HG03039 (cell line): ENCODE measurements at regions not wholly inside any gene's neighbourhood (a gene's known extent, or its start where the extent isn't known, plus 50 kb on each side); places are given as distances from the start of the nearest gene placed in this dataset.

Source experiments
- ATAC-seq: cut with Tn5 transposase; IDR thresholded peaks from one replicate; pipeline ENCODE4 v1.9.1; 2021; ENCODE audit warnings: mild to moderate bottlenecking, moderate library complexity; ENCODE audit not compliant: unreplicated experiment

DNA sequence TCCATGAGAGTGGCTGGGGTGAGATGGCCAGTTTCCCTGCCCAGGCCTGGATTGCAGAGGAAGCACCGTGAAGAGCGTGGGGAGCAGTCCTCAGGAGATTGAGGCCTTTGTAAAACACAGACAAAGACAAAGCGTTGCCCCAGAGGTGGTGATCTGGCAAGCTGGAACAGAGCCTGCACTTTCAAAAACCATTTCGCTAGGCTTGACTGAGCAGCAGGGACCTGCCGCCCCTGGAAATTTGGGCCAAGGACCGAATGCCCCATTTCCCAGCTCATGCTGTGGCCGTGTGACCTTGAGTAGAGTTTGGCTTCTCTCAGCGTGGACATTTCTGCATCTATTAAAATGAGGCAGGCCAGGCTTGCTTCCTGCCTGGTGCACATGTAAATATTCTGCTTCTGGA lies 381.4 kb downstream of the BCOR start:
- no peak for ATAC-seq

DNA sequence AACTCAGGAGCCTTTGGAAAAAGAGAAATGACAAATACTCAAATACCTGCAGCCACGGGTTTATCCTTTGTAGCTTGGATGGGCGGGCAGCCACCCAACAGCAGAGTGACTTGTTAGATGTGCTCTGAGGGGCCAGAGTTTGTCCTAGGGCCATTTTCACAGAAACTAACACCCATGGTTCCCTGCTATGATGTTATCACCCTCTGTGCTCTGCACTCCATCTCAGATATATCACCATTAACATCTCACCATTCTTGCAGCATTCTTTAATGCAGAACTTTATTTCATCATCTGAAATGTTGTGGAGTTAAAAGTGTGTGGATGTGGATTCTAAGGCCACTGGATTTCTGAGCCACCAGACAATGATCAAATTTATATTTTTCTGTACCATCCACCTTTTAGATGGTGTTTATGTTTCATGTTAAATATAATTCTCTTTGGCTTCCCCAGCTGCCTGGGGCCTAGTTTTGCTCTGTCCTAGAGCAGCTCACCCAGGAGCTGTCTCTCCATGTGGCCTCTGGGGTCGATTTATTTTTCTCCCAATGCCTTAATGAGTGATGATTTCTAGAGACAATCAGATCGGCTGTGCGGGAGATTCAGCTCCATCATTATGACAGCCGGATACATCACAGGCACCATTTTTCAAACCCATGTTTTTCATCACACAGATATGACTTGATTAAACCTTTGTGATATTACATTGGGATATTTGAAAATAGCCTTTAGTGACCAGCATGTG lies 380.8 kb downstream of the BCOR start:
- no peak for ATAC-seq

DNA sequence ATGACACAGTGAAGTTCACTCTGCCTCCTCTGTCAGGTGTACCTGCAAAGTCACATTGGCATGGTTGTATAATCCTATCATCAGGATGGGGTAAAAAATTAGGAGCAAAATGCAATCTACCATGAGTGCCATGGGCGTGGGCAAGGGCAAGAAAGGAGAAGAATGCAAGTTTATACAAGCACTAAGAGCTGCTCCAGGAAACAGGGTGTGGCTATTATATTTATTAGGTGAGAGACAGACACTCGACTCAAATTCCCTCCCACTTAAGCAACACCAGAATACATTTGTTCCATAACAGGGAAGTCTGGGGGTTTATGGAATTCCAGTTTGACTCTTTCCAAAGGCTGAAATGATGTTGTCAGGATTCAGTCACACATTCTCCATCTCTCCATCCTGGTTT lies 378.8 kb downstream of the BCOR start:
- ATAC-seq, result no peak

DNA sequence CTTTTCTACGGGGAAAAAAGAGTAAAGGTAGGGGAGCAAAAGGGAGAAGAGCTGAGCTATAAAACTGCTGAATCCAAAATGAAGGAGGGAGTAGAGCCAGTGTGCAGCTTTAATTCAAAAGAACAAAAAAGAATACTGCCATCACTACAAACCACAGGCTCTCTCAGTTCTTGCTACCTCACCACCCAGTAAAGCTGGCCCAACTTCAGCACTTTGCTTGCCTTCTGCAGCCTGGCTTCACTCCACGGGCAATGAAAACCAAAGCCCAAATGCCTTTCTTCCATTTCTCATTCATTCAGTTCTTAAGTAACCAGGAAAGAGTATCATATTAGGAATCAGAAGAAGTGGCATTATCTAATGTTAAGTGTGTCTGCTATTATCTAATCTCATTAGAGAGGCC lies 376.8 kb downstream of the BCOR start:
- no peak for ATAC-seq

DNA sequence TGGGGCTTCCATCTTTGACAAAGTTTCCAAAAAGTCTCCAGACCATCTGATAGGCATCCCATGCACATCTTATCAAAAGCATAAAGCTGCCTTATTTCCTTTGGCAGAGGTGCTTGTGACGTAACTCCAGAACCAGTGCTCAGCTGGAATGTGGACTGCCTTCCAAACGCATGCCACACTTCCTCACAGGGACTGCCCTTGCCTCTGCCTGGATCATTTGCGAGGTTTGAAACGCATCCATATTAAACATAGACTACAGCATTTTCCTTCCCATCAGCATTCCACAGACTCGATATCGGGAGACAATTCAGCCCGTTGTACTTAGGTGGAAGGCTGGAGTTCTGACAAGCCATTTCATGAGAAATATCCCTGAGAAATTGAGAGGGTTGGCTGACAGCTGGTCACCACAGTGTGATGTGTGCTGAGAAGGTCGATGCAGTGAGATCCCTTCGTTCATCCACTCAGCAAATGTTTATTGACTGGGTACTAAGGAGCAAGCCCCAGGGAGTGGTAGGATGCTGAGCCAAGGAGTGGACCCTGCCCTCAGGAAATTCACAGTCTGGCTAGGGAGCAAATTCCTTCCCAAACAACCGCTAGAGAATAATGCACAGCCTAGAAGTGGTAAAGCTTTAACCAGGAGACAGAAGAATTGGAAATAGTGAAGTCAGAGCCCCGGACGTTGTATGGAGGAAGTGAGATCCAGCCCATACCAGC lies 376.0 kb downstream of the BCOR start:
- no peak for ATAC-seq

DNA sequence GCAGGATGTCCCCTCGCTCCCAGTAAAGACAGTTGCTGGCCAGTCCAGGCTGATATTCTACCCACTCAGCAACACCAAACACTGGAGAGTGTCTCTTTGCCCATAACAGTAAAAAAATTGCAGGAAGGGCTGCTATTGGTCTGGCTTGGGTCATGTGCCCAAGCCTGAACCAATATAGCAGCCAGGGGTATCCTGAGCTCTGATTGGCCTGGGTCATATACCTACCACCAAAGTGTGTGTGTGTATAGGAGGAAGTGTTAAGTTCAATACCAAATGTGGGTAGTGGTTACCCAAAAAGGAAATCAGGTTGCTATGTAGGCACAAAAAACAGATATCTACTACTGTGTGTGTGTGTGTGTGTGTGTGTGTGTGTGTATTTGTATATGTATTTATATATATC lies 373.2 kb downstream of the BCOR start:
- ATAC-seq, result no peak

DNA sequence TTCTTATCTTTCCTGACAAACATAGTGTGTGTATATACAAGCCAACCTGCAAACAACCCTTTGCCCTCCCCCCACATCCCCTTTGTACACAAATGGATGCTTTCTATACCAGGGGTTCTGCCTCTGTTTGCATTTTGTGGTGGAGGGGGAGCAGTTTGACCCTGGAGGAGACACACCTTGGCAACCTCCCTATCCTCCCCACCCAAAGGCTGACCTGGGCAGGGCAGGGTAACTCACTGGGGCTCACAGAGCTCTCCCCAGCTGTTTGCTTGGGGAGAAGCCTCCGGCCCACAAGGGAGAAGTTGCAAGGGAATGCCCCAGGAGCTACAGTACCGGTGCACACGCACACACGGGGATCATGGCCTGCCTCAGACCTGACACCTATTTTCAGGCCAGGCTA lies 372.6 kb downstream of the BCOR start:
- no peak for ATAC-seq

DNA sequence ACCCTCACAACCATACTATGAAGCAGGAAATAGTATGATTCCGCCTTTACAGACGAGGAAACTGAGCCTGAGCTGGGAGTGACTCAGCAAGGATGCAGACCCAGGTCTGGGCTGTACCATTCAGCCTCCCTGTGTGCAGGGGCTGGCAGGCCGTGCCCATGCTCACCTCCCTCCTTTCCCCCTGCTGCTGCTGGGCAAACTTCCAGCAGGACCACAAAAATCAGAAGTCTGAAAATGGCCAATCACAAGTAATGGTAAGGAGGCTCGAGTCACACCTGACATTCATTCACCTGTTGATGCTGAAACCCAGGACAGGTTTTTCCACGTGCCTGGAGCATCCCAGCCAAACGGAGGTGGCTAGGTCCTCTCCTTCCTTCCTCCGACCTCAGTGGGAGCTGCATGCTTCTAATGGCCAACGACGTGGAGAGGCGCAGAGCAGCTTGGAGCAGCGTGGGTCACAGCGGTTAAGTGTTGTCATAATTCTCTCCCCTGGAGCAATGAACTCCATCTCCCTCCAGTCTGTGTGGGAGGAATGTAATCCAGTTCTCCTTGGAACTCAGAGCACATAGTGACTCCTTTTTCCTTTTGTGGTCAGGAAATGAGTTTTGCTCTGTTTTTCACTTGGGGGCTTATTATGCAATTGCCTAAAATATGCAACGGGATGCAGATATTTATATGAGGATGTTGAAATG lies 371.7 kb downstream of the BCOR start:
- ATAC-seq, result no peak

DNA sequence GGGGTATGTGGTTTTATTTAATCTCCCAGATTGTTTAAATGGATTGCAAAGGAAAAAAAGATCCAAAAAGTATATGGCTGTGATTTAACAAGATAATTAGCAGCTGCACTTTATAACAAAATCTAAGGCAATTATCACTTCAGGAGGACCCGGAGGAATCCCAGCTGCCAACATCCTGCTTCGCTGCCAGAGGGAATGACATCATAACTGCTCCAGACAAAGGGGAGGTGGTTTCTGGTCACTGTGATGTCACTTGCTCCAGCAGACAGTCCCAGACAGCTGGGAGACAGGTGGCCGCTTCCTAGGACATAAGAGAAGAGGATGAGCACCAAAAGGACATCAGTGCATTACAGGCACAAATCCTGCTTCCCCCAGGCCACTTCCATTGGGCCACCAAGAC lies 371.0 kb downstream of the BCOR start:
- ATAC-seq, result no peak

DNA sequence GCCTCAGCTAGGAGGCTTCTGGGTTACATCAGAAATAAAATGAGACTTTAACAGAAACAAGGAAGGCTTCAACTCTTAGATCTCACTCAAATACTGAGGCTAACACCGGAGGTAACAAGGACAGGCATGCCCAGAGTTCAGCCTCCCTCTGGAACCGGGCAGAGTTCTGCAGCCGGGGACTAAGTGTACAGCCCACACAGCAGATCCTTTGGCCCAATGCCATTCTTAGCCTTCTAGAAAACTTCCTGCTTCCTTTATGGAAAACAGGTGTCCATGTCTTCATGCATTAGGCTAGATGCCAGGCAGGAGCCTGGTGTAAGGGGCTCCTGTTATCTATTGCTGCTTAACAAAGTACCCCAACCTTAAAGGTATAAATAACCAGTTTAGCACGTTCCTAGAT lies 369.7 kb downstream of the BCOR start:
- ATAC-seq, result no peak

DNA sequence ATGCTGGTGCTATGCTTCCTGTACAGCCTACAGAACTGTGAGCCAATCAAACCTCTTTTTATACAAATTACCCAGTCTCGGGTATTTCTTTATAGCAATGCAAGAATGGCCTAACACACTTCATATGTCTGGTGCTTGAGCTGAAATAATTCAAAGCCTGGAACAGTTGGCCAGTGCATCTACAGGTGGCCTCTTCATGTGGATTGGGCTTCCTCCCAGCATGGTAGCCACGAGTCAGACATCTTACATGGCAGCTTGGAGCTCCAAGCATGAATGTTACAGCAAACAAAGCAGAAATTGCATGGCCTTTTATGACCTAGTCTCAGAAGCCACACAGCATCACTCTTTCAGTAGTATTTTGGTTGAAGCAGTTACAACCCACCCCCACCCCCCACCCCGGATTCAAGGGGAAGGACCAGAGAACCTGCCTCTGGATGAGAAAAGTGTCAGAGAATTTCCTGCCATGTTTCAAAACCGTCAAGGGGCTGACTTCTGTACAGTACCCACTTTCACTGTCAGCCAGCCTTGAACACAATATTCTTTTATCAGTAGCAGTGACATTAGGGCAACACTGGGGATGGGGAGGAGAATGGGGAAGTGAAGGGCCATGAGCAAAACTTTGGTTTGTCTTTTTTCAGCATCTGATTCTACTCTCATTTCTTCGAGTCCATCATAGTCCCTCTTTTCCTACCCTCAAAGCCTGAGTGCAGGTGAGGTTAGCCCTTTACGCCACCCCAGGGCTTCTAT lies 368.7 kb downstream of the BCOR start:
- ATAC-seq, result no peak

DNA sequence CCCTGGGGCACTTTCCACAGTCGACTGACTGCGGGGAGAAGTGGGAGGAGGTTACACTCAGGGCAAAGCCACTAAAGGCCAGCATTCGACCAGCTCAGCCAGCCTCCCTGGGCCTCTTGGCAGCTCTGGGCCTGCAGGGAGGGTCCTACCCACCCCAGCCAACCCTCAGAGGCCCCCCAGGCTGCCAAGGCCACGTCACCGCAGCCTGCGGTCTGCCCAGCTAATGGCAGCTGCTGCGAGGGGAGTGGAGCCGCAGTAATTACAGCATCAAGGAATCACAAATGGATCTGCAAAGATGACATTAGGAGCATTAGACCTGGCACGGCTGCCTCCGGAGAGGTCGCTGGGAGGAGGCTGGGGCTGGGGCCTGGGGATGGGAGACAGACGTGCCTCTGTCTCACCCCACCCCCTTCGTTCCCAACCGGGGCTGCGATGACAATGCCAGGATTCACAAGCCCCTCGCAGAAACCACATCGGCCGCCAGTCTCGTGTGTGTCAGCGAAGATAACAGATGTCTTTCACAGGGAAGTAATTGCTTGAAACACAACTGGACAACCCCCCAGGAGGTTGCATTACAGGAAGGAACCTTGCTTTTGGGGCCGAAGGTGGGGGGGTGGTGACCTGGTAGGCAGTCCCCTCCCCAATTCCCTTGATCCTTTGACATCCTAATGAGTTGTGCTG lies 367.6 kb downstream of the BCOR start:
- ATAC-seq, result no peak

DNA sequence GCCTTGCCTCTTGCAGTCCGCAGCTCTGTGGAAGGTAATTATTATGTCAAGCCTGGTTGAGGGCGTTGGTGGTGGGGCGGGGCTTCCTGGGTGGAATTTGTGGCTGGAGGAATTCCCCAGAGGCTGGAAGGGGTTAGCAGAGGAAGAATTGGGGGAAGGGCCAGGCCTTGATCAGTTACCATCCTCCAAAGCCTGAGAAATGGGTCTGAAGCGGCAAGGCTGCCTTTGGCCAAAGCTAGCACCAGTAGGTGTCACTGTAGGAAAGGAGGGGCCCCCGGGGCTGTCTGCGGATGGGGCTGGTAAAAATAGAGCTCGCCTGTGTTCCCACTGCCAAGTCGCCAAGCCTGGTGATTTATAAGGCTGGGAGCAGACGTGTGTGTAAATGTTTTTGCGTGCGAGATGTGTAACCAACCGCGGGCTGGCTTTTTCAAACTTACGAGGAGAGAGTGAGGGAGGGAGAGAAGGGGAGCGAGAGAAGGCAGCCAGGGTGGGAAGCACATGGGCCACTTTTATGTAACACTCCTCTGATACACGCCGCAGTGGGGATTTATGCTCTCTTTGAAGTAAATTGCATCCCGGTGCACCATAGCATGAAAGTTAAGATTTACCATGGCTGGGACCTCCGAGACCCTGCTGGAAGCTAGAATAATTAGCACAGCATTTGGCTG lies 367.0 kb downstream of the BCOR start:
- no peak for ATAC-seq

DNA sequence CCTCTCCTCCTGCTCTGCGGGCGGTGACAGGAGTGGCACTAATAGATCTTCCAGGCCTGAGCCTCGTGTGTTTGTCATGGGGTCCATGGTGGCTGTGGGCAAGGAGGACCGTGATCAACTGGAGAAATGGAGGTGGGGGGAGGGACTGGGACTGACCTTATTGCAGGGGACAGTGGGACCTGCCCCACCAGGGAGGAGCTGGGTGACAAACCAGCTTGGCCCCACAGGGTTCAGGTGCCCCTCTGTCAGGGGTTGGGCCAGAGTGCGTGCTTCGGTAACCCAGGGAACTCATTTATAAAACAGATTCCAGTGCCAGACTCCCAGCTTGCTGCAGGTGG lies 366.5 kb downstream of the BCOR start:
- no peak for ATAC-seq

DNA sequence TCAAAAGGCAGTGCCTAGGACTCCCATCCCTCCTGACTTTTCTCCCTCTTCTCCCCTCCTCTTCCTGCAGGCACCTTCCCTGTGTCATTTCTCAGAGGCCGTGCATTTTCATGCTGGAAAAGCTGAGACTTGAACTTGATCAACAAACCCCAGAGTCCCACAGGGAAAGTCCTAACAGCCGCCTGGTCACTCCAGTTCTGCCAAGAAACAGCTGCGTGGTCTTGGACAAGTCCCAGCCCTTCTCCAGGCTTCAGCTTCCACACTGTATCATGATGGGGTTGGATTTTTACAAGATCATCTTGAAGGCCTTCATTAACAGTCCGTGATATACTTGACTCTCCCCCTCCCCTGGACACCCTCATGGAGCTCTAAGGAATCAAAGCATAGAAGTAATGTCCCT lies 366.0 kb downstream of the BCOR start:
- ATAC-seq, result no peak

DNA sequence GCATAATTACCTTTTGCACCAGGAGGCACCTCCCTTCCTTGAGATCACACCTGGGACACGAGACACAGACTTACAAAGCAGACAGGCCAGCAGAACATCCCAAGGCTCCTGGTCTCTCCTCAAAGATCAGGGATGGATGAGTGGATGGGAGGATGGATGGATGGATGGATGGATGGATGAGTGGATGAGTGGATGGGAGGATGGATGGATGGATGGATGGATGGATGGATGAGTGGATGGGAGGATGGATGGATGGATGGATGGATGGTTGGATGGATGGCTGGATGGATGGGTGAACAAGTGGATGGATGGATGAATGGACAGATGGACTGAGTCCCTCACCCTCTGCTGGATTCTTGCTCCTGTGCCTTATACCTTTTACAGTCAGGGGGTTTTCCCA lies 364.0 kb downstream of the BCOR start:
- ATAC-seq, result no peak

DNA sequence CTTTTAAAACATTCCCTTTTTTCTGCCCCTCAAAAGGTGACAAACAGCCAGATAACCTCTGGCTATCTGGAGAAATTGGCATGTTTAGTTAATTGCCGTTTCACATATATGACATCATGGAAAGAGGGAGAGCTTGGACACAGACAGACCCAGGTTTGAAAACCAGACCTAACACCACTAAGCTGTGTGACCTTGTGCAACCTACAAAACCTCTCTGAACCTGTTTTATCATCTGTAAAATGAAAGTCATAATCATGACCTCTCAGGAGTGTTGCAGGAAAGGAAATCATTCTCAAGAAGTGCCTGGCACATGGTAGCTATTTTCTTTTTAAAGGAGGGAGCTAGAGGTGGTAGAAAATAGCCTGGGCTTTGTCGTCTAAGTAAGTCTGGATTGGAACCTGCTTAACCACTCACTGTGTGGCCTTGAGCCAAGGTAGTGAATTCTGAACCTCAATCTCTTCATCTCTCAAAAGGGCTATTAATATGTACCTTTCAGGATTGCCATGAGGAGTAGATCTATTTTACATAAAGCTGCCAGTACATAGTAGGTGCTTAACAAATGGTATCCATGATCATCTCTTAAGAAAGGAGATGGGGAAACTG lies 363.5 kb downstream of the BCOR start:
- no peak for ATAC-seq

DNA sequence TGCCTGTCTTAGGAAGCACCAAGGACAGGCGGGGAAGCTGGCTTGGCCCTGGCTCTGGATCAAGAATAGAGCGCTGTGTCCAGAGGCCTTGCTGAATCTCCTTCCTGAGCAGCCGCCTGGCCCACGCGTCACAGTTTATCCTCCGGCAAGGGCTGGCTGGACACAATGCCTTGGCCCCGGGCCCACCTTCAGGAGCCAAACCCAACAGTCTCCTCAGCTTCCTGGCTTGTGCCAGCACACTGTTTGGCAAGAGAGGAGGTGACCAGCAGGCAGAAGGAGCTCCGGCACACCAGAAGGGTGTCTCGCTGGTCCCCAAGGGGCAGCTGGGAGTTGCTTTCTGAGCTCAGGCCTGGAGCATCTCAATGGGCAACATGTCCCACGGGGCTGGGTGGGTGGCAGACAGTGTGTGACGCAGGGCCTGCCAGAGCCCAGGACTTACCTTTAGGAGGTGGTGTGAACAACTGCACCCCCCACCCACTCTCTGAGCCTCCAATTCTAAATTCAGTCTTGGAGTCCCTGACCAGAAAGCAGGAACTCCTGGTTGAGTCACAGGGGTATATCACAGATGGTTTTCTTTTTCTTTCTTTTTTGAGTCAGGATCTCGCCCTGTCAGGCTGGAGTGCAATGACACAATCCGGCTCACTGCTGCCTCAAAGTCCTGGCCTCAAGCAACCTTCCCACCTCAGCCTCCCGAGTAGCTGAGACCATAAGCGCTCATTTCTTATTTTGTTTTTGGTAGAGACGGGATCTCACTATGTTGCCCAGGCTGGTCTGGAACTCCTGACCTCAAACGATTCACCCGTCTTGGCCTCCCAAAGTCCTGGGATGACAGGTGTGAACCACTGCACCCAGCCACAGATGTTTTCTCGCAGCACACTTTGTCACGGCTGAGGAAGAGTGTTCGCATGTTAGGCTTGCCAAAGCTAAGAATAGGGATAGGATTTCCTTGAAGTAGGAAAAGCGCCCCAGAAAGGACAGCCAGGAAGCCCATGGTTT lies 361.2 kb downstream of the BCOR start:
- ATAC-seq, result no peak

DNA sequence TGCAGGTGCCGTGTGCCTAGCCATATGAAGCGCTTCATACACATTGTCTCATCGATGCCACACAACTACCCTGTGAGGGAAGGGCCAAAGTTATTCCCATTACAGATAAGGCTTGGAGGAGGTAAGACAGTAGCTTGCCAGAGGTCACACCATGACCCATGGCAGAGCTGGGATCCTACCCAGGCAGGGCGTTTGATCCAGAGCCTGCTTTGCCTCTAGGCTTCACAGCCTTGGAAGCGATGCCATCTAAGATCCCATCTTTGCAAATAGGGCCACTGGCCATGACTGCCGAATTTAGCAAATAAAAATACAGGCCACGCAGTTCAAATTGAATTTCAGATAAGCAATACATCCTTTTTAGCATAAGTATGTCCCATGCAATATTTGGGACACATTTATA lies 358.2 kb downstream of the BCOR start:
- no peak for ATAC-seq
